COR-L47 (cell line): ENCODE measurements at regions not wholly inside any gene's neighbourhood (a gene's known extent, or its start where the extent isn't known, plus 50 kb on each side); places are given as distances from the start of the nearest gene placed in this dataset.

ENCODE experiments used
- DNase-seq: peaks from one replicate; lab custom pipeline; 2025; lab: John Stamatoyannopoulos, UW

GRCh38 chr9:85155352-85155751, 485.8 kb downstream of the NTRK2 start:
- DNase-seq = no peak

- DNase-seq = no peak
Observed at GRCh38 chr9:85151741-85152140, 482.2 kb downstream of the NTRK2 start.

DNA sequence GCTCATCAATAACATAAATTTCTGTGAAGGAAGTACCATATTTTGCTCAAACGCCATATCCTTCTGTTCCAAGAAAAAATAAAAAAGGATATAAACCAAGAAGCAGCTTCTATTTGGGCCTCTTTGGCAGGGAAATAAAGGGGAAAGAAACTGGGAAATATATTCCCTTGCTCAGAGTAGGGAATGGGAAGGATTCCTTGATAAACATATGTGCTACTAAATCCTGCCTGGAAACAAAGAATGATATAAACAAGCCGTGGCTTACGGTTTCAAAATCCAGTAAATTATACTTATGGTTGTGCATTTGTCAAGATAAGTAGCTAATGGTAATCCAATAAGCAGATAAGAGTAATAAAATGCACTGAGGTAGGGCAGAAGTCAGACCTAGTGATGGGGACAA, 481.6 kb downstream of the NTRK2 start:
- no peak for DNase-seq

DNA sequence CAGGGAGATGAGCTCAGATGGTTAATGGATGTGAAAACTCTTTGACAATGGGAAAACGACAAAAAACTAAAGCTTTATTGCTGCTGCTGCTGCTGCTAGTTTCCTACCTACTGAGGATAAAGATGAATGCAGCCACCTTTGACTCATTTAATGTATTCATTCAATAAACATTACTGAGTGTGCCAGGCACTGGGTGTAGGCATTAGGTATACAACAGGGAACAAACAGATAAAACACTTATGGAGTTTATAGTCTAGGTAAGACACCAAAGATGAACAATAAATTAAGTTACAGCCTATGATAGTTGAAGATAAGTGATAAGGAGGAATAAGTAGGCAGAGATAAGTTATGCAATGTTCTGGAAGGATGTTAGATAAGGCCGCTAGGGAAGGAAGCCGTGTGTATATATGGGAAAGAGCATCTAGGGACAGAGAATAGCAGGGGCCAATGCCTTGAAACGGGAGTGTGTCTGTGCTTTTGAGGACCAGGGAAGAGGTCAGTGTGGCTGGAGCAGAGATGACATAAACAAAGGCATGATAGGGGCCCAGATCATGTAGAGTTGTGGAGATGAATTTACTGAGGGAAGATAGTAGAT, 477.6 kb downstream of the NTRK2 start:
- DNase-seq = no peak

DNA sequence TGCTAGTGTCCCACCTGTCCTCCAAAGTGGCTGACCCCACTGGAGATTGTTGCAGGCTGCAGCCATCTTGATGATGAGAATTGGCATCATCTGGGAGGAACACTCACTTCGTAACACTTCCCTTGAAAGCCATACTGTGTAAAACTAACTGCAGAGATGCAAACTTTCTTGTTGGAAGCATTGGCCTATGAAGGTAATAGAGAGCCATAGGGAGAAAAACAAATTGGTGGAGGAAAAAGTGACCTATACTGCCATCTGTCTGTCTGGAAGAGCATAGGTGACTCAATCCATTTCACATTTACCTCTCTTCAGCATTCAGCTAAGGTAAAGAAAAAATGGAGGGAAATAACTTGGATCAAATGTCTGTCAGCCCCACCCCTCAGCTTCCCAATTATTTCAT, 473.4 kb downstream of the NTRK2 start:
- no peak for DNase-seq

GRCh38 chr9:85142496-85142911, 473.0 kb downstream of the NTRK2 start:
- no peak for DNase-seq

GRCh38 chr9:85137696-85138095, 468.2 kb downstream of the NTRK2 start:
- no peak for DNase-seq

- DNase-seq = no peak
Observed at GRCh38 chr9:85136987-85137386, 467.5 kb downstream of the NTRK2 start.

DNA sequence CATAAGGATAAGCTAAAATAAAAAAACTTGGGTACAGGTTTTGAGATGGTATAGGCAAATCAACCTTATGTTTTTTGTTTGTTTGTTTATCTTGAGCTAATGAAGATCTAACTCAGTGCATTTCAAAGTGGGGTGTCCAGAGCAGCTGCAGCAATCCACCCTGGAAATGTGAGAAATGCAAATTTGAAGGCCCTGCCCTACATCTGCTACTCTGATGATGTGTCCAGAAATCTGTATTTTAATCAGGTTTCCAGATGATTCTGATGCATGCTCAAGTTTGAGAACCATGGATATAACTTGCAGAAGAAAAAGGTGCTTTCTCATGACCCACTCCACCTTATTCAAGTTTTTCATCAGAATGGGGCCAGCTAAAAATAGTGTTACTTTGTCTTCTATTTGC, 467.0 kb downstream of the NTRK2 start:
- no peak for DNase-seq

DNA sequence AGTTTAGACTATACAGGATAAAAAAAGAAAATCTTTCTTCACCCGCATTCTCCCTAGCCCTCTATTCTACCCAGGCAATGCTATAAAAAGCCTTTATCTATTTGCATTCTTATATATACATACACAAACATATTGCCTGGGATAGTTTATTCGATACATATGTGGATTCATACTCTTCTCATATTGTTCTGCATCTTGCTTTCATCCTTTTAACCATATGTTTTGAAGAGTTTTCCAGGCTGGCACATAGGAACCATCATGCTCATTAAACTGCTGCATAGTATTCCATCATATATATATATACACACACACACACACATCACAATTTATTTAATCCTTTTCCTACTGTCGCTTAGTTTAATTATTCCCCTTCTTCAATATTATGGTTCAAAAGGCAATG, 461.2 kb downstream of the NTRK2 start:
- DNase-seq = no peak

GRCh38 chr9:85130260-85130659, 460.7 kb downstream of the NTRK2 start:
- DNase-seq = no peak

DNA sequence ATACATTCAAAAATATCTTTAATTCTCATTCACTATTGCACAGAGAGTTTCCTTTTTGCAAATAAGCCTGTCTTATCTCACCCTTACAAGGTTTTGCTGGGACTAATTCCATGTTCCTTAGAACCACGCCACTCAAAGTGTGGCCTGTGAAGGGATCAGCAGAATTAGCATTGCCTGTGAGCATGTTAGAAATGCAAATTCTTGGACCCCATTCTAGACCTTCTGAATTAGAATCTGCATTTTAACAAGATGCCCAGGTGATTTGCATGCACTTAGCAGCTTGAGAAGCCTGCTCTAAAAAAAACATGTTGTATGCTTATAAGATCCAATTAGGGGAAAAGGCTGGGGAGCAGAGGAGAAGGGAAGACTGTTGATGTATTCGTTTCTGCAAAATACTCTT, 460.0 kb downstream of the NTRK2 start:
- no peak for DNase-seq

GRCh38 chr9:85118990-85119755, 449.6 kb downstream of the NTRK2 start:
- no peak for DNase-seq

DNA sequence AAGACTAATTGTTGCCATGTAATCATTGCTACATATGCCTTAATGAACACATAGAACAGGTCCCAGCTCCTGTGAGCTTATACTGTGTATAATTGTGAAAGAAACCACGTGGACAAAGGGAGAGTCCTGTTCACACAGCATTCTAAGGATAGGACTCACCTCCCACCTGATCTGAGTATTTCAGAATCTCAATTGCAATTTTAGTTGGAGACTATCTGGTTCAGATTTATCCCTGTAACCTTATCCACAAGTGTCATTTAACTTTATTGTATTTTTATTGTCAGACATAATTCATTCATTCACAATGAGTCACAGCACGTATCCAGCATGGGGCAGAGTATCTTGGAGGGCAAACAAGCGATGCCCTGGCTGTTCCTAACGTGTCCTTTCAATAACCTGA, 448.3 kb downstream of the NTRK2 start:
- DNase-seq = no peak

GRCh38 chr9:85115473-85115872, 445.9 kb downstream of the NTRK2 start:
- no peak for DNase-seq

DNA sequence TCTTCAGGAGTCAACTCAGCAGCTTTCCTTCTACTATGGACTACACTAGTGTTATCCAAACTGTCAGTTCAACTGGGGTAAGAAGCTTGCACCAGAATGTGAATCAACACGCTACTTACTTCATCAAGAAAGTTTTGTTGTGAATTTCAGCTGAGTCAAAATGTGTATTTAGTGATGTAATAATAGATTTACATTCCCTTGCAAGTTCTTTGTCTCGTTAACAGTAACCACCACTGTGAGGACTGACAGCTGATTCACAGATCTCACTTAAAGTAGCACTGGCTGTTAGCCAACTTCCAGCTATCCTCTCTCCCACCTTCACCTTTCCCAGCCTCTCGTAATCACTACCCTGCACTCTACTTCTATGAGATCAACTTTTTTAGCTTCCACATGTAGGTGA, 445.3 kb downstream of the NTRK2 start:
- no peak for DNase-seq

- no peak for DNase-seq
Observed at GRCh38 chr9:85112933-85113418, 443.4 kb downstream of the NTRK2 start.

GRCh38 chr9:85112391-85112790, 442.9 kb downstream of the NTRK2 start:
- DNase-seq = no peak

DNA sequence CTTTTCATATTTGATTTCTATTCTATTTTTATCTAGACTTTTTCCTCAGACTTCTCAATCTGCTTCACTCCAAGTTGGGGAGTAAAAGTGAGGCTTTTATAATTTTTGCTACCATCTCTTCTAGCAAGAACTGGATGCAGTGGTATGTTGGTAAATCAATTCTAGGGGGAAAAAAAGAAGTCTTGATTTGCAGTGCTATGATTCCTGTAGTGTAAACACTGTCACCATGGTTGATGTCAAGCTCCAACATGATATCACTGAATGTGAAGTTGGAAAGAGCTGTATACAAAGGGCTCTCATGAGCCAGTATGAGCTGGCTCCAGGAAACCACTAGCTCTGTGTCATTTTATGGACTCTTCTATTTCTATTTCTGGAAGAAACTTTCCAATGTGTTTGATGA, 439.2 kb downstream of the NTRK2 start:
- DNase-seq = no peak

DNA sequence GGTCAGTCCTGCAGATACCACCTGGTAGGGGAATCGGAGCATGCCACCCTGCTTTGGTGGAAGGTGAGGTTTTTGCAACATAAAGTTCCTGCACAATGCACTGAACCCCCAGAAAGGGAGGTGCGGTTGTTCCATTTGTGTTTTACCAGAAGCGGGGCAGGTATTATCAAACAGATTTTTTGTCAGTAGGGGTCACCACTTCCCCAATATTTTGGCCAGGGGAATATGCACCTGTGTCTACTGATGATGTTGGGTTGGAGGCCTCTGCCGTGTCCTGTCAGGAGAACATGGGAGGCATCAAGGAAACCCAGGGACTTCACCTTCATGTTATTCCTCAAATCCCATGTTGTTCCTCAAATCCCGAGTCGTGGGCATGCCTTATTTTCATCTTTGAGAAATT, 438.7 kb downstream of the NTRK2 start:
- DNase-seq = no peak

DNA sequence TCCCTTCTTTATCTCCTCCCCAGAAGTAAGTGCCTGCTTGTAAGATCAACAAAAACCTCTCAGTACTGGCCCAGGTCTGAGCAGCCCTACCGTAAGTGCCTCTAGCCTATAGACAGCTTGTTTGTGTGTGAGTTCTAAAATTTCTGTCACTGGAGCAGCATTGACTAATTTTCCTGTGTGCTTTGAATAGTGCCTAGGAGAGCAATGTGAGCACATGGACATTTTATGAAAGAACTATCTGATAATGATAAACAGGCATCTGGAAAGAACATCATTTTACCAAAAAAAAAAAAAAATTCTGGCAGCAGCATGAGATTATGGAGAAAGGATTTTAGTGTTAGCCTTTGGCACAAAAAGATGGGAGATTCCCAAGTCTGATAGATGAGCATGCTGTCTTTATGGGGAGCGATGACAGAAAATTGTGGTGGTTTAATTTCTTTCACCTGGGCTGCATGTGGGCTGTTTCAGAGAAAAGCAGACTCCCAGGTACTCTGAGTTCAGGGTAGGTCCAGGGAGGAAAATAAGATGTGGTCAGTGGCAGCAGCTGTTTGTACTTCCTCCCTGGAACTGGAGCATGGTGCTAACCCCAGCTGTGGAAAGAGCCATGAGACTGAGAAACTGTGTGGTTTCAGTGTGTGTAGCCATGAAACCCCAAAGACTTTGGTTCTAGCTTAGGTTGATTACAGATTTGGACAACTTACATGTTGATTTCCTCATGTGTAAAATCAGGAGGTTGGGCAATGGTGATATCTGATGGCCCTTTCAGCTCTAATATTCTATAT, 419.9 kb downstream of the NTRK2 start:
- DNase-seq = no peak

DNA sequence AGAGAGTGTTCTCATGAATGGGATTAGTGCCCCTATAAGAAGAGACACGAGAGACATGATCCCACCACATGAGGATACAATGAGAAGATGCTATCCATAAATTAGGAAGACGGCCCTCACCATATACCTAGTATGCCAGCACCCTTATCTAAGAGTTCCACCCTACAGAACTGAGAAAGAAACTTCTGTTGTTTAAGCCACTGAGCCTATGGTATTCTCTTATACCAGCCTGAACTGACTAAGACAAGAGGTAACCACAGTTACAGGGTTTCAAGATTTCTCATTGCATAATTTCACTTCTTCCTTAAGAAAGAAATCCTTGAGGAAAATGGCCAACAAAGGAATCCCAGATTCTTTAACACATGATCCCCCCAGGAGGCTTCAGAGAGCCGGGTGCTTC, 412.4 kb downstream of the NTRK2 start:
- DNase-seq = no peak

GRCh38 chr9:85079349-85079748, 409.8 kb downstream of the NTRK2 start:
- no peak for DNase-seq
